Medulla oblongata (tissue), 1 donor: ENCODE measurements at regions not wholly inside any gene's neighbourhood (a gene's known extent, or its start where the extent isn't known, plus 50 kb on each side); places are given as distances from the start of the nearest gene placed in this dataset.
A peak's percentile ranks its signal among the peaks of the same experiment; 100 is the strongest.

Source experiments
- DNase-seq: peaks from one replicate; pipeline ENCODE4 v3.0.0-alpha.2; 2015; ENCODE audit errors: extremely low spot score

DNA sequence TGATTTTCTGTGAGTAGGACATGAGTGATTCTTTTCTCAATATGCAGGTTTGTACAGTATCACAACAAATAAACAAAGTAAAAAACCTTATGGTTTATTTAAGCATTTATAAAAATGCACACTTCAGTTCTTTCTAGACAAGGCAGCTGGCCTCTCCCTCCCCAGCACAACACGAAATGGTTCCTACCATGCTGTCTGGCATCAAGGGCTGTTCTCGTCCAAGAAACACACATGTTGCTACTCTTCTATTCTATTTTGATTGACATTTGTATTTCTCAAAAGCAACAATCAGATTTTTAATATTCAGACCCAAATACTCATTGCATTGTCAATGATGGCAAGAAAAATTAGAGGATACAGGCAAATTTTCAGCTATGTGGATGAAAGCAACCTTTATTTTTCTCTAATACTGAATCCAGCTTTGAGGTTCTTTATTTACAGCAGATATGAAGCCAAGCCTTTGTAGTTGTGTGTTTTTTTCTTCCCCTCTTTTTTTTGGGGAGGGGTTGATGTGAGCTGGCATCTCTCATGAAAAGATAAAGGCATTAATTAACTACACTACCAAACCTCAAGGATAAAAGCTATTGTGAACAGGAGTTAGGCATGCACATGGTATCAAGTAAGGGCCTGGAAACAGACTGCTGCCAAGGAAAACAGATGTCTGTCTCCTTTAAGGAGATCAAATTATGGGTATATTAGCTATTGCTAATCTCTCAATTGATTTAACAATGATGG is 96.4 kb upstream of the PREP start:
- no peak for DNase-seq

GRCh38 chr6:105497549-105497948 is 94.7 kb upstream of the PREP start:
- no peak for DNase-seq

GRCh38 chr6:105495515-105495914 is 92.6 kb upstream of the PREP start:
- DNase-seq: no peak

DNA sequence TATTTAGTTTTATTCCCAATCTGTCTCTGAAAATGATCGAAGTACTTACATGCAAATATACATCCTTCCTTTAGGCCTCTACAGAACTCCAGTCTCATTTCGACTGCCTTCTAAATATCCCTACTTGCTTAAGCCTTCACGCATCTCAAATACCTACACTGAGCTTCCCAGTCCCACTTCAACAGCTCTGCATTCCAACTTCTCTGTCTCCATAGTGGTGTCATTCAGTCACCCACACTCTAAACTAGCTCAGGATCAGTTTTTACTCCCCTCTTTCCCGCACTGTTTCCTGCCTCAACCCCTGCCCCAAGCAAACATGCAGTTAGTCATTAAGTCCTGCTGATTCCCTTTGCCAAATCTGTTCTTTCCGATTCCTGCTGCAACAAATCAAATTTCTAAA is 91.8 kb upstream of the PREP start:
- DNase-seq: no peak

- no peak for DNase-seq
These were observed 90.9 kb upstream of the PREP start for GRCh38 chr6:105493736-105494135.

GRCh38 chr6:105492706-105493673 is 90.1 kb upstream of the PREP start:
- DNase-seq: no peak

DNA sequence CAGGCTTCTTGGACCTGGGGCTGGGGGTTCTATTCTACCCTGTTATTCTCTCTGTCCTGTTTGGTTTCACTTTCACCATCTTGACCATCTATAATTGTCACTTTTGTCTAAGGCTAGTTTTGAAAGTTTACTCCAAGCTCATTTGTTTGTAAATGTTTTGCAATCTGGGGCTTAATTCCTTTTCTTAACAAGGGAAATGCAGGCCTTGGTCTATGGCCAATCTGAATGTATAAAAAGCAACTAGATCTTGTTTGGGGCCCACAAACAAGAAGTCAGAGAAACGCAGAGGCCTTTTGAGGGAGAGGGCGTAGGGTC is 86.3 kb upstream of the PREP start:
- DNase-seq: no peak

DNA sequence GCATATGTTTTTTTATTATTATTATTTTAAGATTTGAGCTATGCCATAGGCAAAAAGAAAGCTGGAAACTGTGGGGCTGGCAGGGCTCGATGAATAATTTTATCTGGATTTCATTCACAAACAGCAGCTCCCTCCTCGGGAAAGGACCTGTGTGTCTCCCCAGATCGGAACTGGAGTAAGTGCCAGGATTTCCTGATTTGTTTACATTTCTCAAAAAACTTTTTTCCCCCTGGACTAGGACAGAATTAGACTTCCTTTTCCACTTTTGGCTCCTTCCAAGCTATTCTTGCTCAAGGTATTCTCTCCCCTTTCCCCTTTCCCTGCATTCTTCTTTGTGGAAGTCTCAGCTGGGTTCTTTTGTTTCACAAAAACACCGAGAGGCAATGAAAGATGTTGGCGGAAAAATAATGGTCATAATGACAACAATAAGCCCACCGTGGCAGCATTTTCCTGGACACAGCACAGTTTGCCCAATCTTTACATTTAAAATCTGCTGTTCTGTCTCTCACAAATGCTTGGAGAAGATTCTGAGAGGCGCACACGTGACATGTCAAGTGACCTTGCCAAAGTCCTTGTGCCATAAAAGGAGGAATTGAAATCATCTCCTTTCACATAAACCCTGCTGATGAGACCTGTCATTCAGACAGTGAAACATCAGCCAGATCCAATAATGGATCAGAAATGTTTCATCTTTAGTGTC is 85.8 kb upstream of the PREP start:
- DNase-seq: peak; percentile 45

DNA sequence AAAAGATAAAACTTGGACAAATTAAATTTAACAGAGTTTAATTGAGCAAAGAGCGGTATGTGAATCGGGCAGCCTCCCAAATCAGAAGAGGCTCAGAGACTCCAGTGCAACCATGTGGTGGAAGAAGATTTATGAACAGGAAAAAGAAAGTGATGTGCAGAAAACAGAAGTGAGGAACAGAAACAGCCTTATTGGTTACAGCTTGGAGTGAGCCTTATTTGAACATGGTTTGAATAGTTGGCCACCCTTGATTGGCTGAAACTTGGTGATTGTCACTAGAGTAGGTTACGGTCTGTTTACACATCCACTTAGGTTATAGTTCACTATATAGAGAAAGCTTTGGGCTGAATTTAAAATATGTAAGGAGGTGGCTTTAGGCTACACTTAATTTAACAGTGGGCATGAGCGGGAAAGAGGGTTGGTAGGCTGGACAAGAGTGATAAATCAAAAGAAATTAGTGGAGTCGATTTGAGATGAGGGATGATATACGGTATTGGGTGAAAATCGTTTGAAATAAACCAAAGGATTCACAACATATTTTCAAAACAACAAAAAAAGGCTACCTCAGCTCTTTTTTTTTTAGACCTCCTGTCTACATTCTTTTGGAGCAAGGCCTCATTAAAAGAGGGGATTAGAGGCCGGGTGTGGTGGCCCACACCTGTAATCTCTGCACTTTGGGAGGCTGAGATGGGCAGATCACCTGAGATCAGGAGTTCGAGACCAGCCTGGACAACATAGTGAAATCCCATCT is 84.3 kb upstream of the PREP start:
- DNase-seq: no peak

DNA sequence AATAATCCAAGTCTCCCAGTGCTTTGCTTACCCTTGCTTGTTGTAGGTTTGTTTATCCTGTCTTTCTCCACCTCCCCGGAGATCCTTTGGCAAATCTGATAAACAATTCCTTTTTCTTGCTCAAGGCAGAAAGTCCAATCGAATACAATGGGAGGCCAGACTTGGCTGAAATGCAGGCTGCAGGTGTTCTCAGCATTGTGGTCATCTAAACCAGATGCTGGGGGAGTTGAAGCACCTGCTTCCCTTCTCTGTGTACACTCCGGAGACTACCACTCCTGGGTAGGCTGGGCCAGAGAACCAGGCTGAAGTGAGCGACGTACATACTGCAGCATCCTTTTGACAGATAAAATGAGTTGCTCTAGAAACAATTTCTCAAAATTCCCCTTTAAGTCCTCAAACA is 82.6 kb upstream of the PREP start:
- no peak for DNase-seq

DNA sequence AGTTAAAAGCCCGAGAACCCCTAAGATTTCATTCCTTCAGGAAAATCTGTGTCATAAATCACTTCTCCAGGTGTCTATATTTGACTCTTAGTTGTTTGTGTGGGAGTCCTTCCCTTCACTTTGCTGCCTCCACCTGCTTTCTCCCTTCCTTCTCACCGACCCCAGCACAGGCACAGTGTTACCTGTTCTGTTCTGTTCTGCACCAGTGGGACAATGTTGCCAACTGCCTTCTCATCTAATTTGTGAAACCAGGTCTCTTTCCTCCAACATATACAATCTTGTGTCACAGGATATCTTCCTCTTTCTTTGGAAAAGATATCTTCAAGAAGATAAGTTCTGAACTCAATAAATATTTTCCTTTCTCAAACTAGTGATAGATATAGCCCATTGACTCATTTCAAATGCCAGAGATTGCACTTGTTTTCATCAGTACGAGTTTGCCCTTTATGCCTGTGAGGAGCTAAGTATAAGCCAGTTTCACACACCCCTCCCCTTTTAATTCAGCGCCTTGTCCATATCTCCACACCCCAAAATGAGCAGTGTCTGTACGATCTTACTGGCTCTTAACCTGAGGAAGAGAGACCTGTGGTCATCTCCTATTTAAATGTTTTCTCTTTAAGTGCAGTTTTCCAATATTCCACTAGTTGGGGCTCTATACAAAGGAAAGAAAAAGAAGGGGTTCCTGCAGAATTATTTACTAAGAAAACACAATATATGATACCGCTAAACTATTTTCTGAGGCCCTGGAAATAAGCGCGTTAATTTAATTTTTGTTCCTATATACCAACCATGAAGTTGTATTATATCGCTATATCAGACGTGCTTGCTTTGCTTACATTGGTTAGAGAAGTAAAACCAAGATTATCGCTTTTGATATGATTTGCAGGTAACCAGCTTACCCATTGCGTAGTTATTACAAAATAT is 81.6 kb upstream of the PREP start:
- DNase-seq: peak; percentile 85

- no peak for DNase-seq
These were observed 80.6 kb upstream of the PREP start for GRCh38 chr6:105483492-105483891.

GRCh38 chr6:105482921-105483320 is 80.0 kb upstream of the PREP start:
- DNase-seq: no peak

DNA sequence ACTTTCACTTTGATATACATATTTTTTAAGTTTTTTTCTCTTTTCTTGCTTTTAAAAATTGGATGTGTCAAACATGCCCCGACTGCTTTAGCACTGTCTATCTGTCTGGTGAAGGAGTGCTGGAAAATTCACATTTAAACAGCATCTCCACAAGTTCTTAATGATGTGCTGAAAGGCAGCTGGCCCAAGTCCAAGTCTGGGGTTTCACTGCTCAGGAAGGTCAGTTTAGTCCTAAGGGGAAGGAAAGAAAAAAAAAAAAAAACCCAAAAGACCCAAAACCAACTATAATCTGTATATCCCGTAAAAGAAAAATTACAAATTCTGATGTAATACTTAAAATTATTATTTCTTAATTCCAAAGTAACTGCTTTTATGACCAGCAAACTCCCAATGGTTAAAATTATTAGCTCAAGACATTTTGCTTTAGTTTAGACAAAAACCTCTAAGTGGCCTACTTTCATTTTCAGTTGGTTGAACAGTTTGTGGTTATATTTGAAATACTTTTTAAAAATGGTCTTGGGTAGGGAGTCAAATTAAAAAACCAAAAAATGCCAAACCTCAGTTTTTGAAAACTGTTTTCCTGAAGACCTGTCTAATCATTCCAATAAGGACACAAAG is 79.5 kb upstream of the PREP start:
- peak; percentile 42 for DNase-seq

DNA sequence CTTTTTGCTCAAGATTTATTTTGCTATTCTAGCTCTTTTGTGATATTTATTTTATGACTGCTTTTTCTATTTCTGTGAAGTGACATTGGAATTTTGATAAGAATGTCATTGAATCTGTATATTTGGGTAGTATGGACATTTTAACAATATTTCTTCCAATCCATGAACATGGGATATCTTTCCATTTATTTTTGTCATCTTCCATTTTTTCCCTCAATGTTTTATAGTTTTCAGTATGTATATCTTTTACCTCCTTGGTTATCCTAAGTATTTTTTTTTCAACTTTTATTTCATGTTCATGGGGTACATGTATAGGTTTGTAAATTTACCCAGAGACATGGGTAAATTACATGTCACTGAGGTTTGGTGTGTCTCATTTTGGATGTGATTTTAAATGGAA is 74.1 kb upstream of the PREP start:
- no peak for DNase-seq

GRCh38 chr6:105474234-105474633 is 71.4 kb upstream of the PREP start:
- peak; percentile 41 for DNase-seq

GRCh38 chr6:105469946-105470345 is 67.1 kb upstream of the PREP start:
- no peak for DNase-seq

GRCh38 chr6:105468850-105469249 is 66.0 kb upstream of the PREP start:
- no peak for DNase-seq

DNA sequence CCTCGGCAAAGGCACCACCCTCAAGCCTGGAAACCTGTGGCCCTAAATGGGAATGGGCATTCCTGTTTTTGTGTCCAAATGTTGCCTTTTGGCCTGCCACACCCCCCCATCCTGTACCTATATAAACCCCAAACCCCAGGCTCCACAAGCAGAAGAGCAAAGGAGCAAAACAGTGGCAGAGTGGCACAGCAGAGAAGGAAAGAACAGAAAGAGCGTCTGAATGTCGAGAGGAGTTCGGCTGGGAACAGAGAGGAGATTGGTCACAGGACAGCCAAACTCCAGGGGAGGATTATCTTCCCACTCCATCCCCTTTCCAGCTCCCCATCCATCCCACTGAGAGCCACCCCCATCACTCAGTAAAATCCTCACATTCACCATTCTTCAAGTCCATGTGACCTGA is 58.0 kb upstream of the PREP start:
- no peak for DNase-seq

- no peak for DNase-seq
These were observed 57.0 kb upstream of the PREP start for GRCh38 chr6:105459864-105460263.
